ENCODE measurements at regions not wholly inside any gene's neighbourhood (a gene's known extent, or its start where the extent isn't known, plus 50 kb on each side); places are given as distances from the start of the nearest gene placed in this dataset. TPM values are rescaled to one million over a fixed set of nuclear protein-coding genes. Genes with fewer than 3 reads are reported as not detected.

- WGBS (ENCODE audit: extremely low coverage, insufficient coverage, low lambda C conversion rate): no CpG with 5 or more reads among the region's 4 CpGs
- Histone ChIP-seq H3K23ac (ENCODE audit: low read length) (no peak overlapping the region), H3K36me3 (ENCODE audit: control insufficient read depth, insufficient read depth, low read length) (no peaks in the 10 kb centered on the region), H3K4me1 (ENCODE audit: control insufficient read depth, low read depth, low read length) (no peaks in the 10 kb centered on the region), H3K79me1 (ENCODE audit: low read length) (no peaks in the 10 kb centered on the region), H3K4me2 (ENCODE audit: low read length) (no peak overlapping the region), H3K27ac (ENCODE audit: low read depth, low read length) (no peak overlapping the region), H2BK120ac (ENCODE audit: low read depth, low read length) (no peak overlapping the region), H3K4me3 (ENCODE audit: low read length) (no peak overlapping the region), H4K5ac (ENCODE audit: low read length) (no peak overlapping the region), H3K27me3 (ENCODE audit: insufficient read depth, low read length, poor library complexity) (no peaks in the 10 kb centered on the region), H3K18ac (ENCODE audit: low read length) (no peak overlapping the region), H3K56ac (ENCODE audit: low read length) (no peak overlapping the region), H2BK5ac (ENCODE audit: low read length) (no peak overlapping the region), H2AK5ac (ENCODE audit: low read length) (no peak overlapping the region), H3K9ac (ENCODE audit: low read length) (no peak overlapping the region), H3K4ac (ENCODE audit: low read depth, low read length) (no peak overlapping the region), H2BK15ac (replicated peaks; ENCODE audit: low read depth) (no peak overlapping the region), H4K8ac (ENCODE audit: low read depth, low read length) (no peak overlapping the region), H3K79me2 (ENCODE audit: control insufficient read depth, insufficient read depth, low read length) (no peaks in the 10 kb centered on the region)
- no peak for DNase-seq
These were observed 53.8 kb upstream of the MPEG1 start for GRCh38 chr11:59266491-59266890.

GRCh38 chr11:59265735-59266134 lies 53.0 kb upstream of the MPEG1 start:
- Histone ChIP-seq H3K36me3 (ENCODE audit: control insufficient read depth, insufficient read depth, low read length) (no peaks in the 10 kb centered on the region), H4K8ac (ENCODE audit: low read depth, low read length) (no peak overlapping the region), H2BK15ac (replicated peaks; ENCODE audit: low read depth) (no peak overlapping the region), H3K4ac (ENCODE audit: low read depth, low read length) (no peak overlapping the region), H3K4me2 (ENCODE audit: low read length) (no peak overlapping the region), H2BK120ac (ENCODE audit: low read depth, low read length) (no peak overlapping the region), H3K79me1 (ENCODE audit: low read length) (no peaks in the 10 kb centered on the region), H2AK5ac (ENCODE audit: low read length) (no peak overlapping the region), H3K4me1 (ENCODE audit: control insufficient read depth, low read depth, low read length) (no peaks in the 10 kb centered on the region), H3K79me2 (ENCODE audit: control insufficient read depth, insufficient read depth, low read length) (no peaks in the 10 kb centered on the region), H3K4me3 (ENCODE audit: low read length) (no peak overlapping the region), H3K27ac (ENCODE audit: low read depth, low read length) (no peak overlapping the region), H4K5ac (ENCODE audit: low read length) (no peak overlapping the region), H3K23ac (ENCODE audit: low read length) (no peak overlapping the region), H3K18ac (ENCODE audit: low read length) (no peak overlapping the region), H2BK5ac (ENCODE audit: low read length) (no peak overlapping the region), H3K27me3 (ENCODE audit: insufficient read depth, low read length, poor library complexity) (no peaks in the 10 kb centered on the region), H3K9ac (ENCODE audit: low read length) (no peak overlapping the region), H3K56ac (ENCODE audit: low read length) (no peak overlapping the region)
- no peak for DNase-seq
- no CpG with 5 or more reads among the region's 1 CpG for WGBS (ENCODE audit: extremely low coverage, insufficient coverage, low lambda C conversion rate)

GRCh38 chr11:59264736-59265135 lies 52.0 kb upstream of the MPEG1 start:
- Histone ChIP-seq H2BK120ac (ENCODE audit: low read depth, low read length) (no peak overlapping the region), H4K5ac (ENCODE audit: low read length) (no peak overlapping the region), H3K27ac (ENCODE audit: low read depth, low read length) (no peak overlapping the region), H3K79me1 (ENCODE audit: low read length) (no peaks in the 10 kb centered on the region), H3K4me3 (ENCODE audit: low read length) (no peak overlapping the region), H3K9ac (ENCODE audit: low read length) (no peak overlapping the region), H2BK5ac (ENCODE audit: low read length) (no peak overlapping the region), H3K56ac (ENCODE audit: low read length) (no peak overlapping the region), H2BK15ac (replicated peaks; ENCODE audit: low read depth) (no peak overlapping the region), H4K8ac (ENCODE audit: low read depth, low read length) (no peak overlapping the region), H3K23ac (ENCODE audit: low read length) (no peak overlapping the region), H3K4me2 (ENCODE audit: low read length) (no peak overlapping the region), H3K4me1 (ENCODE audit: control insufficient read depth, low read depth, low read length) (no peaks in the 10 kb centered on the region), H3K27me3 (ENCODE audit: insufficient read depth, low read length, poor library complexity) (no peaks in the 10 kb centered on the region), H3K4ac (ENCODE audit: low read depth, low read length) (no peak overlapping the region), H2AK5ac (ENCODE audit: low read length) (no peak overlapping the region), H3K18ac (ENCODE audit: low read length) (no peak overlapping the region), H3K36me3 (ENCODE audit: control insufficient read depth, insufficient read depth, low read length) (no peaks in the 10 kb centered on the region), H3K79me2 (ENCODE audit: control insufficient read depth, insufficient read depth, low read length) (no peaks in the 10 kb centered on the region)
- DNase-seq: no peak
- WGBS (ENCODE audit: extremely low coverage, insufficient coverage, low lambda C conversion rate): no CpG with 5 or more reads among the region's 8 CpGs

GRCh38 chr11:59263225-59263894 lies 50.6 kb upstream of the MPEG1 start:
- Histone ChIP-seq H2AK5ac (ENCODE audit: low read length) (no peak overlapping the region), H3K27me3 (ENCODE audit: insufficient read depth, low read length, poor library complexity) (no peaks in the 10 kb centered on the region), H3K4me1 (ENCODE audit: control insufficient read depth, low read depth, low read length) (no peaks in the 10 kb centered on the region), H3K79me1 (ENCODE audit: low read length) (no peaks in the 10 kb centered on the region), H3K4me3 (ENCODE audit: low read length) (no peak overlapping the region), H2BK5ac (ENCODE audit: low read length) (no peak overlapping the region), H4K5ac (ENCODE audit: low read length) (no peak overlapping the region), H2BK15ac (replicated peaks; ENCODE audit: low read depth) (no peak overlapping the region), H3K56ac (ENCODE audit: low read length) (no peak overlapping the region), H3K4ac (ENCODE audit: low read depth, low read length) (no peak overlapping the region), H3K9ac (ENCODE audit: low read length) (no peak overlapping the region), H3K27ac (ENCODE audit: low read depth, low read length) (no peak overlapping the region), H4K8ac (ENCODE audit: low read depth, low read length) (no peak overlapping the region), H3K23ac (ENCODE audit: low read length) (no peak overlapping the region), H3K79me2 (ENCODE audit: control insufficient read depth, insufficient read depth, low read length) (no peaks in the 10 kb centered on the region), H2BK120ac (ENCODE audit: low read depth, low read length) (no peak overlapping the region), H3K18ac (ENCODE audit: low read length) (no peak overlapping the region), H3K4me2 (ENCODE audit: low read length) (no peak overlapping the region), H3K36me3 (ENCODE audit: control insufficient read depth, insufficient read depth, low read length) (no peaks in the 10 kb centered on the region)
- peak; percentile 64 for DNase-seq
- no CpG with 5 or more reads among the region's 9 CpGs for WGBS (ENCODE audit: extremely low coverage, insufficient coverage, low lambda C conversion rate)

Small RNA genes lying in the stretch of these regions (small RNA-seq; reads per million reads assigned to genes)
- gene RN7SL435P (ENCODE audit: insufficient read depth): not detected

Measured in mesendoderm (in vitro differentiated cells).